T-cell (primary cell): ENCODE measurements at regions not wholly inside any gene's neighbourhood (a gene's known extent, or its start where the extent isn't known, plus 50 kb on each side); places are given as distances from the start of the nearest gene placed in this dataset.

Experiments used
- ATAC-seq, 4 experiments: fragments of 200-7000 bp in 3 of 4; fragments of 150-1000 bp in 1 of 4; cut with Tn5 transposase; replicated peaks in 1 of 4; 1 replicate in 3 of 4; 2 replicates in 1 of 4; pipeline ENCODE4 v1.10.0; 2021; ENCODE audit warnings: moderate library complexity in 3 of 4, mild to moderate bottlenecking in 2 of 4, moderate number of reproducible peaks in 1 of 4
- CTCF ChIA-PET, 2 donors: fragments of 300-600 bp; sonication (Branson Sonifier 250); formaldehyde crosslinking; loops; one replicate each; lab custom pipeline; 2022; ENCODE audit warnings: antibody characterized with exemption in 2 of 2; lab: Charles Lee
- POLR2A ChIA-PET, 2 donors: fragments of 300-600 bp; sonication (Branson Sonifier 250); formaldehyde crosslinking; loops; one replicate each; lab custom pipeline; 2022; ENCODE audit warnings: antibody characterized with exemption in 2 of 2; lab: Charles Lee
- DNase-seq, 35 experiments: peaks; one replicate each; pipeline versions ENCODE4 v3.0.0 to v3.0.0-alpha.2; 2013 to 2023
- H3K27ac ChIP-seq: one replicate; pipeline ENCODE4 v1.5.1; 2013; ENCODE audit warnings: low read length
- H3K27me3 ChIP-seq, 2 experiments: replicated peaks in 1 of 2; 1 replicate in 1 of 2; 2 replicates in 1 of 2; pipeline versions ENCODE4 v1.6.1 to v1.7.0; 2013; ENCODE audit warnings: low read length in 1 of 2, mixed read lengths in 1 of 2; ENCODE audit not compliant: control insufficient read depth in 2 of 2, insufficient read depth in 2 of 2; ENCODE audit errors: extremely low read depth in 1 of 2
- H3K36me3 ChIP-seq, 2 donors: 1 replicate in 1 of 2; 2 replicates in 1 of 2; pipeline versions ENCODE4 v1.6.1 to v1.7.0; 2013; ENCODE audit warnings: low read length in 1 of 2; ENCODE audit not compliant: control insufficient read depth in 2 of 2, insufficient read depth in 1 of 2; ENCODE audit errors: extremely low read depth in 1 of 2
- H3K4me1 ChIP-seq, 2 experiments: 1 replicate in 1 of 2; 2 replicates in 1 of 2; pipeline versions ENCODE4 v1.6.1 to v1.7.0; 2013; ENCODE audit warnings: low read length in 2 of 2, mixed read lengths in 1 of 2; ENCODE audit not compliant: insufficient read depth in 2 of 2, control insufficient read depth in 1 of 2; ENCODE audit errors: extremely low read depth in 1 of 2
- H3K4me3 ChIP-seq, 2 donors: 1 replicate in 1 of 2; 2 replicates in 1 of 2; pipeline versions ENCODE4 v1.5.1 to v1.7.0; 2013; ENCODE audit warnings: mild to moderate bottlenecking in 2 of 2, low read length in 1 of 2, moderate library complexity in 1 of 2; ENCODE audit not compliant: control insufficient read depth in 1 of 2; ENCODE audit errors: extremely low read depth in 1 of 2
- H3K9me3 ChIP-seq: 2 replicates; pipeline ENCODE4 v1.7.0; 2013
- H3K27ac Mint-ChIP-seq, 2 donors: one replicate each; pipeline ENCODE4 v1.8.0; 2020 to 2021; ENCODE audit warnings: mild to moderate bottlenecking in 2 of 2, mixed read lengths in 2 of 2
- H3K27me3 Mint-ChIP-seq, 2 donors: one replicate each; pipeline ENCODE4 v1.8.0; 2021 to 2022; ENCODE audit warnings: mixed read lengths in 2 of 2
- H3K36me3 Mint-ChIP-seq: one replicate; pipeline ENCODE4 v1.8.0; 2021; ENCODE audit warnings: mixed read lengths
- H3K4me1 Mint-ChIP-seq, 3 donors: one replicate each; pipeline ENCODE4 v1.8.0; 2020 to 2022; ENCODE audit warnings: mixed read lengths in 3 of 3, mild to moderate bottlenecking in 1 of 3
- H3K4me3 Mint-ChIP-seq, 3 donors: one replicate each; pipeline ENCODE4 v1.8.0; 2020 to 2022; ENCODE audit warnings: mild to moderate bottlenecking in 3 of 3, mixed read lengths in 3 of 3, moderate library complexity in 3 of 3
- H3K9me3 Mint-ChIP-seq, 3 donors: one replicate each; pipeline ENCODE4 v1.8.0; 2020 to 2022; ENCODE audit warnings: mixed read lengths in 3 of 3
- WGBS: methylation state at CpG from one replicate; pipeline ENCODE4 v1.1.5; 2013; ENCODE audit warnings: missing lambda C conversion rate; ENCODE audit not compliant: insufficient coverage; 5-methylcytosine and 5-hydroxymethylcytosine counted together

GRCh38 chr11:27868226-27868625, 168.0 kb upstream of the BDNF start:
- DNase-seq, result no peak
- 82% methylated on average over 1 of the region's 1 CpG for WGBS
- Histone ChIP-seq H3K4me3 (no peak overlapping the region), H3K9me3 (no peaks in the 10 kb centered on the region), H3K4me1 (no peaks in the 10 kb centered on the region), H3K36me3 (no peaks in the 10 kb centered on the region), H3K27ac (no peak overlapping the region), H3K27me3 (peaks cover 0 to 5% of the 10 kb centered on the region in 2 experiments)
- Mint-ChIP-seq H3K27ac (no peak overlapping the region), H3K36me3 (no peaks in the 10 kb centered on the region), H3K4me3 (no peak overlapping the region), H3K4me1 (no peaks in the 10 kb centered on the region), H3K9me3 (peaks cover 0 to 6% (median 4%) of the 10 kb centered on the region in 3 donors), H3K27me3 (peaks cover 4 to 5% of the 10 kb centered on the region in 2 donors)
- ATAC-seq, result no peak
- ChIA-PET POLR2A (no interaction called here), CTCF (no interaction called here)

- Histone ChIP-seq H3K4me3 (no peak overlapping the region), H3K36me3 (no peaks in the 10 kb centered on the region), H3K27ac (no peak overlapping the region), H3K27me3 (no peaks in the 10 kb centered on the region), H3K9me3 (no peaks in the 10 kb centered on the region), H3K4me1 (no peaks in the 10 kb centered on the region)
- H3K4me1 Mint-ChIP-seq, result no peaks in the 10 kb centered on the region
- H3K36me3 Mint-ChIP-seq, result no peaks in the 10 kb centered on the region
- WGBS, result 100% methylated on average over 1 of the region's 3 CpGs
- no peak overlapping the region for H3K27ac Mint-ChIP-seq
- no peak overlapping the region for H3K4me3 Mint-ChIP-seq
- ChIA-PET CTCF (no interaction called here), POLR2A (no interaction called here)
- peaks cover 4 to 5% of the 10 kb centered on the region in 2 donors for H3K27me3 Mint-ChIP-seq
- H3K9me3 Mint-ChIP-seq, result peaks cover 0 to 9% (median under 1%) of the 10 kb centered on the region in 3 donors
- no peak for DNase-seq
- no peak for ATAC-seq
Measured at GRCh38 chr11:27865105-27865504, 164.8 kb upstream of the BDNF start.

GRCh38 chr11:27864611-27865010, 164.4 kb upstream of the BDNF start:
- CTCF ChIA-PET, result no interaction called here
- no peaks in the 10 kb centered on the region for H3K4me1 ChIP-seq
- no peak for ATAC-seq
- 78% methylated on average over 1 of the region's 1 CpG for WGBS
- H3K9me3 ChIP-seq, result no peaks in the 10 kb centered on the region
- no peak for DNase-seq
- Mint-ChIP-seq H3K9me3 (peaks cover 0 to 9% (median 3%) of the 10 kb centered on the region in 3 donors), H3K4me1 (no peaks in the 10 kb centered on the region), H3K27ac (no peak overlapping the region), H3K36me3 (no peaks in the 10 kb centered on the region), H3K4me3 (no peak overlapping the region), H3K27me3 (peaks cover 5 to 7% of the 10 kb centered on the region in 2 donors)
- no peaks in the 10 kb centered on the region for H3K36me3 ChIP-seq
- POLR2A ChIA-PET, result no interaction called here
- H3K27ac ChIP-seq, result no peak overlapping the region
- no peak overlapping the region for H3K4me3 ChIP-seq
- no peaks in the 10 kb centered on the region for H3K27me3 ChIP-seq

- H3K27me3 Mint-ChIP-seq, result peaks cover 5 to 10% of the 10 kb centered on the region in 2 donors
- no CpG with 5 or more reads among the region's 4 CpGs for WGBS
- Histone ChIP-seq H3K4me1 (no peaks in the 10 kb centered on the region), H3K27me3 (no peaks in the 10 kb centered on the region), H3K27ac (no peak overlapping the region), H3K4me3 (no peak overlapping the region), H3K9me3 (no peaks in the 10 kb centered on the region), H3K36me3 (no peaks in the 10 kb centered on the region)
- ChIA-PET POLR2A (no interaction called here), CTCF (no interaction called here)
- H3K9me3 Mint-ChIP-seq, result peaks cover 0 to 9% (median 3%) of the 10 kb centered on the region in 3 donors
- ATAC-seq (no peak), DNase-seq (no peak)
- H3K4me3 Mint-ChIP-seq, result no peak overlapping the region
- no peaks in the 10 kb centered on the region for H3K36me3 Mint-ChIP-seq
- no peak overlapping the region for H3K27ac Mint-ChIP-seq
- H3K4me1 Mint-ChIP-seq, result no peaks in the 10 kb centered on the region
Measured at GRCh38 chr11:27864091-27864491, 163.8 kb upstream of the BDNF start.

- no CpG with 5 or more reads among the region's 2 CpGs for WGBS
Measured at GRCh38 chr11:27863637-27864036, 163.4 kb upstream of the BDNF start.

GRCh38 chr11:27861706-27862430, 161.6 kb upstream of the BDNF start:
- no peaks in the 10 kb centered on the region for H3K27me3 ChIP-seq

More at GRCh38 chr11:27863637-27864036, 163.4 kb upstream of the BDNF start:
- peaks cover 5 to 10% of the 10 kb centered on the region in 2 donors for H3K27me3 Mint-ChIP-seq
- peaks cover 0 to 9% (median 3%) of the 10 kb centered on the region in 3 donors for H3K9me3 Mint-ChIP-seq
- H3K36me3 ChIP-seq, result no peaks in the 10 kb centered on the region
- DNase-seq, result no peak
- no peak for ATAC-seq
- no peaks in the 10 kb centered on the region for H3K9me3 ChIP-seq
- no peak overlapping the region for H3K27ac ChIP-seq
- H3K27me3 ChIP-seq, result no peaks in the 10 kb centered on the region
- H3K4me1 Mint-ChIP-seq, result no peaks in the 10 kb centered on the region
- H3K36me3 Mint-ChIP-seq, result no peaks in the 10 kb centered on the region
- H3K4me3 Mint-ChIP-seq, result no peak overlapping the region
- no peak overlapping the region for H3K4me3 ChIP-seq
- CTCF ChIA-PET, result no interaction called here
- no peak overlapping the region for H3K27ac Mint-ChIP-seq
- POLR2A ChIA-PET, result no interaction called here
- no peaks in the 10 kb centered on the region for H3K4me1 ChIP-seq

More at GRCh38 chr11:27861706-27862430, 161.6 kb upstream of the BDNF start:
- H3K27ac ChIP-seq, result no peak overlapping the region
- ChIA-PET POLR2A (no interaction called here), CTCF (no interaction called here)
- H3K4me1 ChIP-seq, result no peaks in the 10 kb centered on the region
- no peaks in the 10 kb centered on the region for H3K9me3 ChIP-seq
- H3K4me3 ChIP-seq, result no peak overlapping the region
- H3K4me1 Mint-ChIP-seq, result no peaks in the 10 kb centered on the region
- H3K9me3 Mint-ChIP-seq, result peaks cover 0 to 9% (median 3%) of the 10 kb centered on the region in 3 donors
- no peak overlapping the region for H3K27ac Mint-ChIP-seq
- ATAC-seq (no peak), DNase-seq (no peak)
- WGBS, result no CpG with 5 or more reads among the region's 4 CpGs
- peaks cover 5 to 10% of the 10 kb centered on the region in 2 donors for H3K27me3 Mint-ChIP-seq
- no peak overlapping the region for H3K4me3 Mint-ChIP-seq
- no peaks in the 10 kb centered on the region for H3K36me3 Mint-ChIP-seq
- H3K36me3 ChIP-seq, result no peaks in the 10 kb centered on the region
